ENCODE measurements at regions not wholly inside any gene's neighbourhood (a gene's known extent, or its start where the extent isn't known, plus 50 kb on each side); places are given as distances from the start of the nearest gene placed in this dataset.

DNA sequence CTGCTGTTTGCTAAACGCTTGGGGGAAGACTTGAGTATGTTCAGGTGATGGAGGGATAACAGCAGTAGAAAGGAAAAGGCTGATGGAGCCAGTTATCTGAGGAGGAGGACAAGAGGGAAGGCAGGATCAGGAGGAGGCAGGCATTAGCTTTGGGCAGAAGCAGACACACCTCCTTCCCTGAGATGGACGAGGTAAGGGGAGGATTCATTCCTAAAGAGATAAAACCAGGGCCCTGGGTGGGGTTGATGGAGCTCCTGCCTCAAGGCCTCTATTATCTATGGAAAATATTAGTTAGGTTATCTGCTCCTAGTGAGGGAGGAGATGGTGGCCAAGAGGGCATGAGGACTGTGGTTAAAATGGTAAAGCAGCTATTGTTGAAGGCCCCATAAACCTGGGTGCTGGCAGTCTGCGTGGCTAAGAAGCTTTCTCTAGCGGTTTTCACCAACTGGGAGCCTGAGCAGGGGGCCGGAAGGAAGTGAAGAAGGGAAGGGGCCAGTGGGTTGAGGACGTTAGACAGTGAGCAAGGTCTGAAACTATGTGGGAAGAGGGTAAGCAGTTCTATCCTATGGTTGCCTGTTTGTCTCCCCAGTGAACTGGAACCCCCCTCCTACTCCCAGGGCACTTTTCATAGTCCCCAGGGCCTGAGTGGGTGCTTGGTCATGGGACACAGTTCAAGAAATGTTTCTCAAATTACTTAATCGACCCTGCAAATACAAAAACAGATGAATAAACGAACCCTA, 56.6 kb upstream of the HK2 start:
- H3K4me3 ChIP-seq (ENCODE audit: low read depth, low read length) = no peak overlapping the region
- H3K36me3 ChIP-seq (ENCODE audit: control insufficient read depth in 2 of 2, insufficient read depth in 1 of 2, low read length in 2 of 2) = no peaks in the 10 kb centered on the region
- H3K27ac ChIP-seq (ENCODE audit: extremely low read depth, low read depth, low read length) = no peak overlapping the region
- no peak for TF ChIP-seq ZNF174 (tag by site-specific recombination; IDR thresholded peaks at IDR 0.05)
- TF ChIP-seq ZNF175 (tag by site-specific recombination; IDR thresholded peaks at IDR 0.05) = no peak
- no peak for TF ChIP-seq ZNF610 (tag by site-specific recombination; IDR thresholded peaks at IDR 0.05; ENCODE audit: borderline replicate concordance)
- TF ChIP-seq, protein P1, sequence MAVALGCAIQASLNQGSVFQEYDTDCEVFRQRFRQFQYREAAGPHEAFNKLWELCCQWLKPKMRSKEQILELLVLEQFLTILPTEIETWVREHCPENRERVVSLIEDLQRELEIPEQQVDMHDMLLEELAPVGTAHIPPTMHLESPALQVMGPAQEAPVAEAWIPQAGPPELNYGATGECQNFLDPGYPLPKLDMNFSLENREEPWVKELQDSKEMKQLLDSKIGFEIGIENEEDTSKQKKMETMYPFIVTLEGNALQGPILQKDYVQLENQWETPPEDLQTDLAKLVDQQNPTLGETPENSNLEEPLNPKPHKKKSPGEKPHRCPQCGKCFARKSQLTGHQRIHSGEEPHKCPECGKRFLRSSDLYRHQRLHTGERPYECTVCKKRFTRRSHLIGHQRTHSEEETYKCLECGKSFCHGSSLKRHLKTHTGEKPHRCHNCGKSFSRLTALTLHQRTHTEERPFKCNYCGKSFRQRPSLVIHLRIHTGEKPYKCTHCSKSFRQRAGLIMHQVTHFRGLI (tag by site-specific recombination; IDR thresholded peaks at IDR 0.05) = no peak
- TF ChIP-seq ZNF830 (tag by site-specific recombination; IDR thresholded peaks at IDR 0.05; ENCODE audit: low read depth) = no peak
- TF ChIP-seq, protein P2, sequence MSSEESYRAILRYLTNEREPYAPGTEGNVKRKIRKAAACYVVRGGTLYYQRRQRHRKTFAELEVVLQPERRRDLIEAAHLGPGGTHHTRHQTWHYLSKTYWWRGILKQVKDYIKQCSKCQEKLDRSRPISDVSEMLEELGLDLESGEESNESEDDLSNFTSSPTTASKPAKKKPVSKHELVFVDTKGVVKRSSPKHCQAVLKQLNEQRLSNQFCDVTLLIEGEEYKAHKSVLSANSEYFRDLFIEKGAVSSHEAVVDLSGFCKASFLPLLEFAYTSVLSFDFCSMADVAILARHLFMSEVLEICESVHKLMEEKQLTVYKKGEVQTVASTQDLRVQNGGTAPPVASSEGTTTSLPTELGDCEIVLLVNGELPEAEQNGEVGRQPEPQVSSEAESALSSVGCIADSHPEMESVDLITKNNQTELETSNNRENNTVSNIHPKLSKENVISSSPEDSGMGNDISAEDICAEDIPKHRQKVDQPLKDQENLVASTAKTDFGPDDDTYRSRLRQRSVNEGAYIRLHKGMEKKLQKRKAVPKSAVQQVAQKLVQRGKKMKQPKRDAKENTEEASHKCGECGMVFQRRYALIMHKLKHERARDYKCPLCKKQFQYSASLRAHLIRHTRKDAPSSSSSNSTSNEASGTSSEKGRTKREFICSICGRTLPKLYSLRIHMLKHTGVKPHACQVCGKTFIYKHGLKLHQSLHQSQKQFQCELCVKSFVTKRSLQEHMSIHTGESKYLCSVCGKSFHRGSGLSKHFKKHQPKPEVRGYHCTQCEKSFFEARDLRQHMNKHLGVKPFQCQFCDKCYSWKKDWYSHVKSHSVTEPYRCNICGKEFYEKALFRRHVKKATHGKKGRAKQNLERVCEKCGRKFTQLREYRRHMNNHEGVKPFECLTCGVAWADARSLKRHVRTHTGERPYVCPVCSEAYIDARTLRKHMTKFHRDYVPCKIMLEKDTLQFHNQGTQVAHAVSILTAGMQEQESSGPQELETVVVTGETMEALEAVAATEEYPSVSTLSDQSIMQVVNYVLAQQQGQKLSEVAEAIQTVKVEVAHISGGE (tag by site-specific recombination; conservative IDR thresholded peaks at IDR 0.05; ENCODE audit: low read depth) = no peak
- TF ChIP-seq ZNF114 (tag by site-specific recombination; IDR thresholded peaks at IDR 0.05) = no peak
- TF ChIP-seq ZNF776 (tag by site-specific recombination; IDR thresholded peaks at IDR 0.05; ENCODE audit: borderline replicate concordance) = no peak
- no peak for TF ChIP-seq ZNF416 (tag by site-specific recombination; IDR thresholded peaks at IDR 0.05)
- no peak for TF ChIP-seq ZNF670 (tag by site-specific recombination; IDR thresholded peaks at IDR 0.05; ENCODE audit: low read depth)
- no peaks in the 10 kb centered on the region; the same call in 1 of the 2 replicates for H3K9me3 ChIP-seq (ENCODE audit: control insufficient read depth, insufficient read depth, low read depth, low read length)
- ChIA-PET POLR2A (no interaction called here), CTCF (interaction anchor here (0.6 to 0.7 kb wide), 2 partner anchors 98 to 452 kb away, joined by 3 read pairs; no protein-coding TSS in a partner anchor)
- no peaks in the 10 kb centered on the region for H3K4me1 ChIP-seq (ENCODE audit: control insufficient read depth, insufficient read depth, low read length)

DNA sequence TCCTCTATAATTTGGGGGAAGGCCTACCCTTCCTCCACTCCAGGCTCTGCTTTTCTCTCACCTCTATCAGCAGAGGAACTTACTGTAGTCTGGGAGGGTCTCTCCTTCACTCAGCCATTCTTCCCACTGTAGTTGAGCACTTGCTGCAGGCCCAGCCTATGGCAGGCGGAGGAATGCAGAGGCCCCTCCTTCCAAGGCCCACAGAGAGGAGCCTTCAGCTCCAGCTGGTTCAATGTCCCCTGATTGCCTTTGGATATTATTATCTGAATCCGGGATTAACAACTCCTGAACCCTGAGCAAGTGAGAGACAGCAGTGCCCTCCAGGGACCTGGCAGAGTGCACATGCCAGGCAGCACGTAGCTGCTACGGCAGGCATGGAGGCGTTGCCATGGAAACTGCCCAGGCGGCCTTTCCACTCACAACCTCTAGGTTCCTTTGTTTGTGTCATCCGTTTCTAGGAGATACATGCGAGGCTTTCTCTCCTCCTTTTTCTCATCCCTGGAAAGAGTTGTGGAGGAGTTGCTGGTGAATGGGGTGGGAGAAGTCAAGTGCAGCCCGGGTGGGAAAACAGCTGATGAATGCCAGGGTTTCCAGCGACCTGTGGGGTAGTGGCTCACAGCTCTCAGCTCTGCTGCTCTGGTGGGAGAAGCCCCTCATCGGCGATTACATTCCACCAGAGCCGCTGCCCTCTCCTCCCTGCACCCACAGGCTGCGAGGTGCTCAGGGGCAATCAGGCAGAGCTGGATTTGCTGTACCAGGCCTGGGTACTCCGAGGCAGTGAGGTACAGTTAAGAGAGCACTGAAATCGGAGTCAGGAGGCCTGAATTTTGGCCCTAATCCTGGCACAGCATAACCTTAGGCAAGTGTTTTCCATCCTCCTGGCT, 55.3 kb upstream of the HK2 start:
- POLR2A ChIA-PET = no interaction called here
- H3K36me3 ChIP-seq (ENCODE audit: control insufficient read depth in 2 of 2, insufficient read depth in 1 of 2, low read length in 2 of 2) = no peaks in the 10 kb centered on the region
- no peaks in the 10 kb centered on the region for H3K4me1 ChIP-seq (ENCODE audit: control insufficient read depth, insufficient read depth, low read length)
- H3K4me3 ChIP-seq (ENCODE audit: low read depth, low read length) = no peak overlapping the region
- CTCF ChIA-PET = interaction anchor here (0.6 to 1.2 kb wide), 2 partner anchors 63 to 89 kb away, joined by 3 read pairs; no protein-coding TSS in a partner anchor
- H3K27ac ChIP-seq (ENCODE audit: extremely low read depth, low read depth, low read length) = no peak overlapping the region
- H3K9me3 ChIP-seq (ENCODE audit: control insufficient read depth, insufficient read depth, low read depth, low read length) = no peaks in the 10 kb centered on the region; the same call in 1 of the 2 replicates
- no peak for TF ChIP-seq ZNF133 (tag by site-specific recombination; IDR thresholded peaks at IDR 0.05)
- no peak for TF ChIP-seq ZBTB8A (tag by site-specific recombination; IDR thresholded peaks at IDR 0.05)
- TF ChIP-seq, protein P3, sequence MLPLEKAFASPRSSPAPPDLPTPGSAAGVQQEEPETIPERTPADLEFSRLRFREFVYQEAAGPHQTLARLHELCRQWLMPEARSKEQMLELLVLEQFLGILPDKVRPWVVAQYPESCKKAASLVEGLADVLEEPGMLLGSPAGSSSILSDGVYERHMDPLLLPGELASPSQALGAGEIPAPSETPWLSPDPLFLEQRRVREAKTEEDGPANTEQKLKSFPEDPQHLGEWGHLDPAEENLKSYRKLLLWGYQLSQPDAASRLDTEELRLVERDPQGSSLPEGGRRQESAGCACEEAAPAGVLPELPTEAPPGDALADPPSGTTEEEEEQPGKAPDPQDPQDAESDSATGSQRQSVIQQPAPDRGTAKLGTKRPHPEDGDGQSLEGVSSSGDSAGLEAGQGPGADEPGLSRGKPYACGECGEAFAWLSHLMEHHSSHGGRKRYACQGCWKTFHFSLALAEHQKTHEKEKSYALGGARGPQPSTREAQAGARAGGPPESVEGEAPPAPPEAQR (tag by site-specific recombination; IDR thresholded peaks at IDR 0.05) = no peak
- TF ChIP-seq GLI4 (tag by site-specific recombination; IDR thresholded peaks at IDR 0.05) = no peak
- no peak for TF ChIP-seq ZNF843 (tag by site-specific recombination; IDR thresholded peaks at IDR 0.05)
- TF ChIP-seq, protein P4, sequence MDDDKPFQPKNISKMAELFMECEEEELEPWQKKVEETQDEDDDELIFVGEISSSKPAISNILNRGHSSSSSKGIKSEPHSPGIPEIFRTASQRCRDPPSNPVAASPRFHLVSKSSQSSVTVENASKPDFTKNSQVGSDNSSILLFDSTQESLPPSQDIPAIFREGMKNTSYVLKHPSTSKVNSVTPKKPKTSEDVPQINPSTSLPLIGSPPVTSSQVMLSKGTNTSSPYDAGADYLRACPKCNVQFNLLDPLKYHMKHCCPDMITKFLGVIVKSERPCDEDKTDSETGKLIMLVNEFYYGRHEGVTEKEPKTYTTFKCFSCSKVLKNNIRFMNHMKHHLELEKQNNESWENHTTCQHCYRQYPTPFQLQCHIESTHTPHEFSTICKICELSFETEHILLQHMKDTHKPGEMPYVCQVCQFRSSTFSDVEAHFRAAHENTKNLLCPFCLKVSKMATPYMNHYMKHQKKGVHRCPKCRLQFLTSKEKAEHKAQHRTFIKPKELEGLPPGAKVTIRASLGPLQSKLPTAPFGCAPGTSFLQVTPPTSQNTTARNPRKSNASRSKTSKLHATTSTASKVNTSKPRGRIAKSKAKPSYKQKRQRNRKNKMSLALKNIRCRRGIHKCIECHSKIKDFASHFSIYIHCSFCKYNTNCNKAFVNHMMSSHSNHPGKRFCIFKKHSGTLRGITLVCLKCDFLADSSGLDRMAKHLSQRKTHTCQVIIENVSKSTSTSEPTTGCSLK (tag by site-specific recombination; IDR thresholded peaks at IDR 0.05) = no peak
- TF ChIP-seq KLF7 (tag by site-specific recombination; IDR thresholded peaks at IDR 0.05; ENCODE audit: borderline replicate concordance) = no peak
- TF ChIP-seq ZNF76 (tag by site-specific recombination; IDR thresholded peaks at IDR 0.05; ENCODE audit: borderline replicate concordance, low read depth) = no peak
- no peak for TF ChIP-seq ZNF239 (tag by site-specific recombination; IDR thresholded peaks at IDR 0.05)
- no peak for TF ChIP-seq GLIS1 (tag by site-specific recombination; IDR thresholded peaks at IDR 0.05)
- no peak for TF ChIP-seq FEZF1 (tag by site-specific recombination; IDR thresholded peaks at IDR 0.05)
- TF ChIP-seq OSR2 (tag by site-specific recombination; IDR thresholded peaks at IDR 0.05) = no peak
- TF ChIP-seq, protein P5, sequence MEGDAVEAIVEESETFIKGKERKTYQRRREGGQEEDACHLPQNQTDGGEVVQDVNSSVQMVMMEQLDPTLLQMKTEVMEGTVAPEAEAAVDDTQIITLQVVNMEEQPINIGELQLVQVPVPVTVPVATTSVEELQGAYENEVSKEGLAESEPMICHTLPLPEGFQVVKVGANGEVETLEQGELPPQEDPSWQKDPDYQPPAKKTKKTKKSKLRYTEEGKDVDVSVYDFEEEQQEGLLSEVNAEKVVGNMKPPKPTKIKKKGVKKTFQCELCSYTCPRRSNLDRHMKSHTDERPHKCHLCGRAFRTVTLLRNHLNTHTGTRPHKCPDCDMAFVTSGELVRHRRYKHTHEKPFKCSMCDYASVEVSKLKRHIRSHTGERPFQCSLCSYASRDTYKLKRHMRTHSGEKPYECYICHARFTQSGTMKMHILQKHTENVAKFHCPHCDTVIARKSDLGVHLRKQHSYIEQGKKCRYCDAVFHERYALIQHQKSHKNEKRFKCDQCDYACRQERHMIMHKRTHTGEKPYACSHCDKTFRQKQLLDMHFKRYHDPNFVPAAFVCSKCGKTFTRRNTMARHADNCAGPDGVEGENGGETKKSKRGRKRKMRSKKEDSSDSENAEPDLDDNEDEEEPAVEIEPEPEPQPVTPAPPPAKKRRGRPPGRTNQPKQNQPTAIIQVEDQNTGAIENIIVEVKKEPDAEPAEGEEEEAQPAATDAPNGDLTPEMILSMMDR (tag by site-specific recombination; IDR thresholded peaks at IDR 0.05) = no peak

Data from HEK293 (cell line).